CD4-positive, CD25-positive, alpha-beta regulatory T cell (primary cell): ENCODE measurements at regions not wholly inside any gene's neighbourhood (a gene's known extent, or its start where the extent isn't known, plus 50 kb on each side); places are given as distances from the start of the nearest gene placed in this dataset.

Experiments used
- ATAC-seq, 2 donors: fragments of 150-1000 bp; cut with Tn5 transposase; one replicate each; pipeline ENCODE4 v1.10.0; 2021; ENCODE audit warnings: low read depth in 2 of 2, moderate number of reproducible peaks in 2 of 2, moderate library complexity in 1 of 2
- DNase-seq, 3 donors: peaks; one replicate each; pipeline versions ENCODE4 v3.0.0 to v3.0.0-alpha.2; 2012 to 2022; ENCODE audit warnings: mixed read lengths in 1 of 3
- H3K27ac ChIP-seq: one replicate; pipeline ENCODE4 v1.7.0; 2013; ENCODE audit warnings: mild to moderate bottlenecking, low read length; ENCODE audit not compliant: insufficient read depth, poor library complexity, severe bottlenecking
- H3K27me3 ChIP-seq: one replicate; pipeline ENCODE4 v1.7.0; 2013; ENCODE audit warnings: low read length; ENCODE audit not compliant: control insufficient read depth, insufficient read depth
- H3K36me3 ChIP-seq: one replicate; pipeline ENCODE4 v1.7.0; 2013; ENCODE audit warnings: mild to moderate bottlenecking, low read length, moderate library complexity; ENCODE audit not compliant: control insufficient read depth, insufficient read depth
- H3K4me1 ChIP-seq: 2 replicates; pipeline ENCODE4 v1.7.0; 2013; ENCODE audit warnings: mild to moderate bottlenecking, low read length; ENCODE audit not compliant: insufficient read depth, control insufficient read depth, poor library complexity, severe bottlenecking
- H3K4me3 ChIP-seq: one replicate; pipeline ENCODE4 v1.7.0; 2013; ENCODE audit warnings: low read depth, mild to moderate bottlenecking, low read length, moderate library complexity
- H3K9me3 ChIP-seq, 2 experiments: 1 replicate in 1 of 2; 2 replicates in 1 of 2; pipeline ENCODE4 v1.7.0; 2013; ENCODE audit warnings: low read length in 2 of 2, mild to moderate bottlenecking in 1 of 2, moderate library complexity in 1 of 2; ENCODE audit not compliant: control insufficient read depth in 2 of 2
- H3K27ac Mint-ChIP-seq, 3 donors: one replicate each; pipeline ENCODE4 v1.8.0; 2020 to 2022; ENCODE audit warnings: mild to moderate bottlenecking in 3 of 3, mixed read lengths in 3 of 3, moderate library complexity in 2 of 3
- H3K27me3 Mint-ChIP-seq: one replicate; pipeline ENCODE4 v1.8.0; 2022; ENCODE audit warnings: mild to moderate bottlenecking, mixed read lengths
- H3K36me3 Mint-ChIP-seq: one replicate; pipeline ENCODE4 v1.8.0; 2020; ENCODE audit warnings: mixed read lengths
- H3K4me1 Mint-ChIP-seq, 4 donors: one replicate each; pipeline ENCODE4 v1.8.0; 2020 to 2022; ENCODE audit warnings: mixed read lengths in 4 of 4, mild to moderate bottlenecking in 1 of 4
- H3K4me3 Mint-ChIP-seq, 4 donors: one replicate each; pipeline ENCODE4 v1.8.0; 2020 to 2022; ENCODE audit warnings: mild to moderate bottlenecking in 4 of 4, mixed read lengths in 4 of 4, moderate library complexity in 3 of 4
- H3K9me3 Mint-ChIP-seq, 7 donors: one replicate each; pipeline ENCODE4 v1.8.0; 2020 to 2022; ENCODE audit warnings: mixed read lengths in 7 of 7, mild to moderate bottlenecking in 3 of 7, moderate library complexity in 2 of 7

- DNase-seq (no peak), ATAC-seq (no peak)
- Mint-ChIP-seq H3K9me3 (peaks cover 0 to 10% (median 5%) of the 10 kb centered on the region in 7 donors), H3K27ac (no peak overlapping the region), H3K27me3 (peaks cover 9% of the 10 kb centered on the region), H3K4me3 (no peak overlapping the region), H3K36me3 (no peaks in the 10 kb centered on the region), H3K4me1 (no peaks in the 10 kb centered on the region)
- H3K36me3 ChIP-seq = no peaks in the 10 kb centered on the region
- H3K27ac ChIP-seq = no peak overlapping the region
- H3K4me1 ChIP-seq = no peaks in the 10 kb centered on the region
- no peaks in the 10 kb centered on the region for H3K9me3 ChIP-seq
- no peaks in the 10 kb centered on the region for H3K27me3 ChIP-seq
- no peak overlapping the region for H3K4me3 ChIP-seq
Measured at GRCh38 chr5:98599016-98599415, 174.4 kb upstream of the RGMB start.

- no peaks in the 10 kb centered on the region for H3K9me3 ChIP-seq
- H3K4me3 Mint-ChIP-seq = no peak overlapping the region
- no peak overlapping the region for H3K27ac Mint-ChIP-seq
Measured at GRCh38 chr5:98602534-98603112, 170.8 kb upstream of the RGMB start.

DNA sequence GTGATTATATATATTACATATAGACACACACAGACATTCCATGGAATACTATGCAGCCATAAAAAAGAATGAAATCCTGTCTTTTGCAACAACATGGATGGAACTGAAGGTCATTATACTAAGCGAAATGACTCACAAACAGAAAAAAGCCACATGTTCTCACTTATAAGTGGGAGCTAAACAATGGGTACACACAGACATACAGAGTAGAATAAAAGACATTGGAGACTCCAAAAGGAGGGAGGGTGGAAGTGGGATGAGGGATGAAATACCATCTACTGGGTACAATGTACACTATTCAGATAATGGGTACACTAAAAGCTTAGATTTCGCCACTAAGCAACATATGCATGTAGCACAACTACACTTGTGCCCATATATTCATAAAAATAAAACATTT, 170.0 kb upstream of the RGMB start:
- Histone ChIP-seq H3K4me1 (no peaks in the 10 kb centered on the region), H3K27ac (no peak overlapping the region), H3K36me3 (no peaks in the 10 kb centered on the region), H3K9me3 (no peaks in the 10 kb centered on the region), H3K27me3 (no peaks in the 10 kb centered on the region), H3K4me3 (no peak overlapping the region)
- Mint-ChIP-seq H3K9me3 (peaks cover 0 to 10% (median 4%) of the 10 kb centered on the region in 7 donors), H3K4me3 (no peak overlapping the region), H3K27ac (no peak overlapping the region), H3K4me1 (no peaks in the 10 kb centered on the region), H3K36me3 (no peaks in the 10 kb centered on the region), H3K27me3 (peaks cover 5% of the 10 kb centered on the region)
- DNase-seq (no peak), ATAC-seq (no peak)

More at GRCh38 chr5:98602534-98603112, 170.8 kb upstream of the RGMB start:
- no peaks in the 10 kb centered on the region for H3K36me3 ChIP-seq
- Mint-ChIP-seq H3K4me1 (no peaks in the 10 kb centered on the region), H3K9me3 (peaks cover 0 to 10% (median 4%) of the 10 kb centered on the region in 7 donors), H3K36me3 (no peaks in the 10 kb centered on the region), H3K27me3 (peaks cover 5% of the 10 kb centered on the region)
- no peak overlapping the region for H3K4me3 ChIP-seq
- DNase-seq = no peak
- H3K27me3 ChIP-seq = no peaks in the 10 kb centered on the region
- H3K4me1 ChIP-seq = no peaks in the 10 kb centered on the region
- H3K27ac ChIP-seq = no peak overlapping the region
- no peak for ATAC-seq

GRCh38 chr5:98604301-98604700, 169.2 kb upstream of the RGMB start:
- DNase-seq (no peak), ATAC-seq (no peak)
- Histone ChIP-seq H3K27me3 (no peaks in the 10 kb centered on the region), H3K4me1 (no peaks in the 10 kb centered on the region), H3K4me3 (no peak overlapping the region), H3K9me3 (no peaks in the 10 kb centered on the region), H3K36me3 (no peaks in the 10 kb centered on the region), H3K27ac (no peak overlapping the region)
- Mint-ChIP-seq H3K36me3 (no peaks in the 10 kb centered on the region), H3K4me1 (no peaks in the 10 kb centered on the region), H3K4me3 (no peak overlapping the region), H3K27ac (no peak overlapping the region), H3K27me3 (peaks cover 5% of the 10 kb centered on the region), H3K9me3 (peaks cover 0 to 10% (median 4%) of the 10 kb centered on the region in 7 donors)

DNA sequence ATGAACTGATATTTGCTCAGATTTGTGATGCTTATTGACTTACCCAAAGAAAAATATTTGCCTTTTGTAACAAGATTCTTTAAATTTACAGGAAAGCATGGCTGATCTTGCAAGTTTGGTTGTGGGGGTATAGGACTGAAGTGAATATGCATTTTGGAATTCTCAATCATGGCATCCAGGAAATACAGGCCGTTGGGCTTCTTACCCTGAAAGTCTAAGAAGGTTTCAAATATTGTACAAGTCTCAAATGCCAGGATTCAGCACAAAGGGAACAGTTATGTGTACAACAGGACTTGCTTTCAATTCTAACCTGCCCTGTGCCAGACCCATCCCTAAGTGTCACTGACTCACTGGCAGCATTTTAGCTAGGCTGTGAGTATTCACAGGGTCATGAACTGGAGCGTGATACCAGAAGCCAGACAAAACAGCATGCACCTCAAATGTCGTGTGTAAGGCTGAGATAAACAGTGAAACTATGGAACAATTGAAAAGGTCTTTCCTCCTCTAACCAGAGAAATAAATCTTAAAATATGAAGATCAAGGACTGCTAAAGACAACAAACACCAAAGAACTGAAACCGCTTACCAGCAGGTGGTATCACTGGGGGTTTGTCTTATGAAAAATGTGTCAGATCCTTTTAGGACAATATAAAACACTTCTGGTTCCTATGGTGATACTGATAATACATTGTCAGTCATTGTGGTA, 168.6 kb upstream of the RGMB start:
- no peak overlapping the region for H3K4me3 ChIP-seq
- Mint-ChIP-seq H3K36me3 (no peaks in the 10 kb centered on the region), H3K27ac (no peak overlapping the region), H3K9me3 (peaks cover 0 to 9% (median 3%) of the 10 kb centered on the region in 7 donors), H3K4me3 (no peak overlapping the region), H3K4me1 (no peaks in the 10 kb centered on the region), H3K27me3 (peaks cover 5% of the 10 kb centered on the region)
- no peak for DNase-seq
- H3K9me3 ChIP-seq = no peaks in the 10 kb centered on the region
- H3K27ac ChIP-seq = no peak overlapping the region
- no peaks in the 10 kb centered on the region for H3K4me1 ChIP-seq
- H3K27me3 ChIP-seq = no peaks in the 10 kb centered on the region
- no peaks in the 10 kb centered on the region for H3K36me3 ChIP-seq
- no peak for ATAC-seq

DNA sequence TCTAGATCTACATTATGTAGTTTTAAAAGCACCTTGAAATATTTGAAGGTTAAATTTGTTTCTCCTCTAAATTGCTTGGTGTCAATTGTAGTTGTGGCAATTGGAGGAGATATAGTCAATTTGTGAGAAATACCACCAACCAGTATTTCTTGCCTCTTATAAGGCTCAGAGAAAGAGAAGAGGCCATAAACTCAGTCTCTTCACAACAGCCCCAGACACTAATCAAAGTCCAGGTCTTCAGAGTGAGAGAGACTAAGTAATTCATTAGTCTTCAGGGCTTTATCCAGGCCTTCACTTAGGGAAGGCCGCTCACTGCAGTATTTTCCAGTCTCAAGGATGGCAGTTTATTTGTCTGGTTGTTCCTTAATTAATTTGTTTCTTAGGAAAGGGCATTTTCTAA, 168.0 kb upstream of the RGMB start:
- H3K27me3 Mint-ChIP-seq = peaks cover 5% of the 10 kb centered on the region
- H3K4me1 ChIP-seq = no peaks in the 10 kb centered on the region
- H3K4me3 ChIP-seq = no peak overlapping the region
- no peak overlapping the region for H3K27ac ChIP-seq
- no peaks in the 10 kb centered on the region for H3K4me1 Mint-ChIP-seq
- H3K36me3 Mint-ChIP-seq = no peaks in the 10 kb centered on the region
- H3K9me3 Mint-ChIP-seq = peaks cover 0 to 4% (median 0%) of the 10 kb centered on the region in 7 donors
- no peaks in the 10 kb centered on the region for H3K9me3 ChIP-seq
- ATAC-seq (no peak), DNase-seq (no peak)
- H3K27me3 ChIP-seq = no peaks in the 10 kb centered on the region
- H3K27ac Mint-ChIP-seq = no peak overlapping the region
- no peaks in the 10 kb centered on the region for H3K36me3 ChIP-seq
- no peak overlapping the region for H3K4me3 Mint-ChIP-seq

DNA sequence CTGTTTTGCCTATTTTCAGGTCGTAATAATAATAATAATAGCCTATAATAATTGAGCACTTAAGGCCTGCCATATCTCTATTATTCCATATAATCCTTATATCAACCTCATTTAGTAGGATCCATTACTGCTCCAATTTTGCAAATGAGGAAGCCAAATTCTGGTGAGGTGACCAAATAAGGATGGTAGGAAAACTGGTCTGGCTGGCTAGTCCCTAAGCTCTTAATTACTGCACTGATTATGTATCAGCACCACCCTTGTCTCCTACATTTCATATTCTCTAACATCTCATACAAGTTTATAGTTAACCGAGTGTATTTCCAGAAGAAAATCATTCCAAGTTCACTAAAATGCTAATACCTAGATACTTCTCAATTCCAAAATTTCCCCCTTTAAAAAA, 166.5 kb upstream of the RGMB start:
- no peaks in the 10 kb centered on the region for H3K36me3 Mint-ChIP-seq

GRCh38 chr5:98608052-98608451, 165.4 kb upstream of the RGMB start:
- H3K36me3 Mint-ChIP-seq = no peaks in the 10 kb centered on the region
- H3K27ac Mint-ChIP-seq = no peak overlapping the region
- no peaks in the 10 kb centered on the region for H3K27me3 ChIP-seq
- H3K27ac ChIP-seq = no peak overlapping the region
- no peak overlapping the region for H3K4me3 Mint-ChIP-seq
- H3K4me1 ChIP-seq = no peaks in the 10 kb centered on the region
- H3K9me3 ChIP-seq = no peaks in the 10 kb centered on the region
- H3K36me3 ChIP-seq = no peaks in the 10 kb centered on the region
- H3K4me1 Mint-ChIP-seq = no peaks in the 10 kb centered on the region
- DNase-seq (no peak), ATAC-seq (no peak)
- peaks cover 0 to 2% (median 0%) of the 10 kb centered on the region in 7 donors for H3K9me3 Mint-ChIP-seq
- H3K4me3 ChIP-seq = no peak overlapping the region
- peaks cover 5% of the 10 kb centered on the region for H3K27me3 Mint-ChIP-seq

More for the DNA sequence above, 166.5 kb upstream of the RGMB start:
- Histone ChIP-seq H3K4me3 (no peak overlapping the region), H3K4me1 (no peaks in the 10 kb centered on the region), H3K27ac (no peak overlapping the region), H3K36me3 (no peaks in the 10 kb centered on the region), H3K9me3 (no peaks in the 10 kb centered on the region), H3K27me3 (no peaks in the 10 kb centered on the region)
- H3K4me3 Mint-ChIP-seq = no peak overlapping the region
- ATAC-seq (no peak), DNase-seq (no peak)
- H3K27ac Mint-ChIP-seq = no peak overlapping the region
- no peaks in the 10 kb centered on the region for H3K4me1 Mint-ChIP-seq
- H3K9me3 Mint-ChIP-seq = peaks cover 0 to 2% (median 0%) of the 10 kb centered on the region in 7 donors
- peaks cover 5% of the 10 kb centered on the region for H3K27me3 Mint-ChIP-seq
